HG03135 (cell line): ENCODE measurements at regions not wholly inside any gene's neighbourhood (a gene's known extent, or its start where the extent isn't known, plus 50 kb on each side); places are given as distances from the start of the nearest gene placed in this dataset.
A peak's percentile ranks its signal among the peaks of the same experiment; 100 is the strongest.
"Not testable (repeated sequence)": the region's sequence is repeated elsewhere in the genome, so short reads cannot be mapped to it uniquely, and the experiment has no call there.

Experiments
- ATAC-seq: cut with Tn5 transposase; IDR thresholded peaks from one replicate; pipeline ENCODE4 v1.9.1; 2021; ENCODE audit warnings: mild to moderate bottlenecking, moderate library complexity; ENCODE audit not compliant: unreplicated experiment

DNA sequence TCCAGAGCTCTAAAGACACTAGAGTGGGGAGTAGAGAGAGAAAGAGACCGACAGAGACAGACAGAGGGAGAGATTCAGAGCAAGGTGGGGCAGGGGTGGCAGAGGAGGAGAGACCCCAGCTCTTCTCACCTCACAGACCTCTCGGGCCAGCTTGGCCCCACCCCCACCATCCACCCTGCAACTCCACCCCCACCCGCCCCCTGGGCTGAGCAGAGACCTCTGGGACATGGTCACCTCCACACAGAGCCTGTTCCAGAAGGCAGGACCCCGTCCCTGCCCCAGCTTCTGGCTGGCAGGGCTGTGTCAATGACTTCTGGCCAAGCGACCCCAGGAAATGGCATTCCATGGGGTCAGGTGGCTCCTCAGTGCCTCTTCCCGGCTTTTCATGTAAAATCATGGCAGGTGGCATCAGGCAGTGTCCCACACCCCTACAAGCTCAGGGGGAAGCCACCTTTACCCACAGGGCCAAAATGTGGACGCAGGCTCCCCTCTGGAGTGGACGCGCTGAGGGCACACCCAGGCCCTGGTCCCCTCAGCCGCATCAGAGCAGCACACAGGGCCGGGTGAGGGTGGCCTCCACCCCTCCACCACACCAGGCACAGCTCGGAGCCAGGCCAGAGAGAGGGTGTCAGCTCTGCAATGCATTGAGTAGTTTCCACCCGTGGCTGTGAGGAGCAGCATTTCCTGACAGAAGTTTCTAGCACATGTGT, 131.2 kb upstream of the LPCAT1 start:
- ATAC-seq, result no peak

- peak; percentile 94 for ATAC-seq
Observed at GRCh38 chr5:1653698-1654651, 130.2 kb upstream of the LPCAT1 start.

- ATAC-seq, result peak; percentile 36
Observed at GRCh38 chr5:1652873-1653697, 129.3 kb upstream of the LPCAT1 start.

DNA sequence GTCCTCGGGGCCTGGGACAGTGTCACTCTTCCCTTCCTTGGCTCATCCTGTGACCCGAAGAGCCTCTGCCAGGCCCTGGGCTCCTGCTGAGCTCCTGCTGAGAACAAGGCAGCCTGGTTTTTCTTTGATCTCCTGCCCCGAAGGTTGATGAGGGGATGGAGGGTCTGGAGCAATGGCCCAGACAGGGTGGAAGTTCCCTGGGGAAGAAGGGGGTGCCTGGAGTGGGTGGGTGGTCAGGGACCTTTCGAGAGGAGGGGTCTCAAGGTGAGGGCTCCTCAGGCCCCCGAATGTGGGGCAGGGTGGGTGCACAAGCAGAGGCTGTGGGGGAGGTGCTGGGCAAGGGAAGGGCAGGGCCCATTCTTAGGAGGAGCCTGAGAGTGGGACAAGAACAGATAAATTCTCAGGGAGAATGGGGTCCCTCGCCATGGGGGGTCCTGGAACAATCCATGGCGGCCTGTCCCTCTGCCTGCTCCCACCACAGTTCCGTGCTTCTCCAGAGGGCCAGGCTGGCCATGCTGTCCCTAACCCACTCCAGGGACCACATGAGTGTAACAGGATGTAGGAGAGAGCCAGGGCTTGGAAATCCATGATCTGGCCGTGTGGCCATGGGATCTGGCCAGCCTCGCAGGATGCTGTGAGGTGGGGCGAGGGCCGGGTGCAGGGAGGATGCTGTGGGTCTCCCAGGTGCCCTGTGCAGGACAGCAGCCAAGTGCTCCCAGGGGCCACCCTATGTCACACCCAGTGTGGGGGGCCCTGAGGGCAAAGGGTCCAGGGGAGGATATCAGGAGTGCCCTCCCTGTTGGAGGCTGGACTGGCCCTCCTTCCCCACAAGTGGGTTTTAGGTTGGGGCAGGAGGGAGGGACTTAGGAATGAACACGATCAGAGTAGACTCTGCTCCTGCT, 128.5 kb upstream of the LPCAT1 start:
- no peak for ATAC-seq

DNA sequence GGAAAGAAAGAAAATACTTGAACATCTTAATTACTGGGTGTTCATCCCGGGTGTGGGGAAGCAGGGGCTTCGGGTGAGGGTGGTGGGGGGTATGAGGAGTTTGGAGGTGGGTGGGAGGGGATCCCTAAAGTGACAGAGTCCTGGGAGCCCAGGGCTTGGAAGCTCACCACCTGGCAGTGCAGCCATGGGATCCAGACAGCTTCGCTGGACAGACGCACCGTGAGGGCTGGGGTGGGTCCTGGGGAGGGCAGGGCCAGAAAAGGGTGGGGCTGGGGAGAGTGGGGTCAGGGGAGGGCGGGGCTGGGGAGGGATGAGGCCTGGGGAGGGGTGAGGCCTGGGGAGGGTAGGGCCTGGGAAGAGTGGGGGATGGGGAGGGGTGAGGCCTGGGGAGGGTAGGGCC, 127.5 kb upstream of the LPCAT1 start:
- no peak for ATAC-seq

DNA sequence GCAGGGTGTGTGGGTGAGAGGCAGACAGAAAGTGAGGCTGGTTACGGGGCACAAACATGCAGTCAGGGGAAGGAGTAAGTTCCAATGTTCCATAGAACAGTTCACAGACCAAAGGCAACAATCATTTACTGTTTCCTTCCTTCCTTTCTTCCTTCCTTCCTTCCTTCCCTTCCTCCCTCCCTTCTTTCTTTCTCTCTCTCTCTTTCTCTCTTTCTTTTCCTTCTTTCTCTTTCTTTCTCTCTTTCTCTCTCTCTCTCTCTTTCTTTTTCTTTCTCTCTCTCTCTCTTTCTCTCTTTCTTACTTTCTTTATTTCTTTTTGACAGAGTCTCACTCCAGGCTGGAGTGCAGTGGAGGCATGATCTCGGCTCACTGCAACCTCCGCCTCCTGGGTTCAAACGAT, 125.8 kb upstream of the LPCAT1 start:
- ATAC-seq, result no peak

- no peak for ATAC-seq
Observed at GRCh38 chr5:1648806-1649205, 125.0 kb upstream of the LPCAT1 start.

DNA sequence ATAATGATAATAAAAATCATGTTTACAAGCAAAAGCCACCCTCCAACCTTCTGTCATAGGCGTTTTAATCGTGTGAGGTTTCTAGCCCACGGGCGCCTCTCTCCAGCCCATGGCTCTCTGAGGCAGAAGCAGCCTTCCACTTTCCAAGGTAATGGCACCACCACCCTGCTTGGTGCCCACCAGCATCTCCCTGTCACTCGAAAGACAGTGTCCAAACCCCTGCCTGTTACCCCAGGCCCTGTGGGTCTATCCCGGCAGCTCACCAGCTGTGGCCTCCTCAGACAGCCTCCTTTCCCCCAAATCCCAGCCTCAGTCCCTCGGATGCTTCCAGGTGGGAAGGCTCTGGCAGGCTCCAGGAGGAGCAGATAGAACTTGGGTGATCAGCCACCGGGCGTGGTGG, 123.8 kb upstream of the LPCAT1 start:
- no peak for ATAC-seq

DNA sequence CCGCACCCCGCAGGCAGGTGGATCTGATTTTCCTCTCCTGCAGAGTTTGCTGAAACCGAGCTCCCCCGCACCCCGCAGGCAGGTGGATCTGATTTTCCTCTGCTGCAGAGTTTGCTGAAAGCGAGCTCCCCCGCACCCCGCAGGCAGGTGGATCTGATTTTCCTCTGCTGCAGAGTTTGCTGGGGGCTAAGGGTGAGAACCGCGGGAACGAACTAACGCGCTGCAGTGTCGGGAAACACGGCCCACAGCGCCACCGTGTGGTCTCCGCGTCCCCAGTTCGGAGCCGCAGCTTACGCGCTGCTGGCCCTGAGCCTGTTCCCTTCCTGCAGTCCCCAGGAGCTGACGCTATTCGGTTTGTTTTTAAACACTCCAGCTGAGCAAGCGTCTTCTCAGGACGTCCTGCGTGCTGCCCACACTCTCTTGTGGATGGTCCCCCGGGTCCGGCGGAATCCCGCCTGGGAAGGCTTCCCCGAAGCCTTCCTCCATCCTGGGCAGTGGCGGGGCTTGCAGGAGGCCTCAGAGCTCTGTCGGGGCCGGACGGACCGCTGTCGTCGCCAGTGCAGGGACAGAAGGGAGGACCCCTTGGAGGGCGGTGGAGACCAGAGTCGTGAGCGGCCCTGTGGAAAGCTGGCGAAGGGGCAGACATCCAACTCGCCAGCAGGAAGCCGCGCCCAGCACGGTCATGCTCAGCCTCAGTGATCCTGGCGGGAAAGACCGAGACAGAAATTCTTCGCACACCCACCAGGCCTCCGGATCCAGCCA, 121.2 kb upstream of the LPCAT1 start:
- peak; percentile 75 for ATAC-seq

DNA sequence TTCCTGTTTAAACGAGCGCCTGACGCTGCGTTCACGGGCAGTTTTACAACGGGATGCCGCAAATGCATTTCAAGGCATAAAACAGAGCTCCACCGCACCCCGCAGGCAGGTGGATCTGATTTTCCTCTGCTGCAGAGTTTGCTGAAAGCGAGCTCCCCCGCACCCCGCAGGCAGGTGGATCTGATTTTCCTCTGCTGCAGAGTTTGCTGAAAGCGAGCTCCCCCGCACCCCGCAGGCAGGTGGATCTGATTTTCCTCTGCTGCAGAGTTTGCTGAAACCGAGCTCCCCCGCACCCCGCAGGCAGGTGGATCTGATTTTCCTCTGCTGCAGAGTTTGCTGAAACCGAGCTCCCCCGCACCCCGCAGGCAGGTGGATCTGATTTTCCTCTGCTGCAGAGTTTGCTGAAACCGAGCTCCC, 120.6 kb upstream of the LPCAT1 start:
- ATAC-seq, result not testable (repeated sequence)

DNA sequence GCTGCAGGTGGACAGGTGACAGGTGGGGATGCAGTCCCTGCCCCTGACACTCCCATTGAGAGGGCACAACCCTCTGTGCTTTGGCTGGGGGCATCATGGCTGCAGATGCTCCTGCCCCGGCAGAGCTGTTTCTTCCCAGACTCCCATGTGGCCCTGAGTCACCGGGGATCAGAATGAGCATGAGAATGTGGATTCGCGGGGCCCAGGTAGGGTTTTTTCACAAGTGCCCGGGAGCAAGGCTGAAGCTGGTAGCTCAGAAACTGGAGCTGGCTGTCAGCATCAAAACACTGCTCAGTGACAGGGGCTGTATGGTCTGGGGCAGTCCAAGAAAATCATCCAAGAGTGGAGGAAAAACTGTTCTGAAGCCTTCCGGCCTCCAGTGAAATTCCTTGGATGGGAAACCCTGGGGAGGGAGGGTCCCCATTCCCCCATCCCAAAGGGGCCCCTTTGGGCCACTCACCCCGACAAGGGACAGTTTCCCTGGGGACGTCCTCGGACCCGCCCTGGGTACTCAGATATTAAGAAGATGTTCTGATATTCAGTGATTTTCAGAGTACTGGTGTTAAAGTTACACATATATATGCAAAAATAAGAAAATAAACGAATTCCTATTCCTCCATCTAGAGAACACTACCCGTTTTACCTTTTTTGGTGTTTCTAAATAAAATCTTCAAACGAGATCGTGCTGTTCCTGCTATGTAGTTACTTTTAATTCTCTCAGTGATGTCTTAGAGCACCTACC, 120.1 kb upstream of the LPCAT1 start:
- no peak for ATAC-seq

- no peak for ATAC-seq
Observed at GRCh38 chr5:1642621-1643061, 118.9 kb upstream of the LPCAT1 start.

DNA sequence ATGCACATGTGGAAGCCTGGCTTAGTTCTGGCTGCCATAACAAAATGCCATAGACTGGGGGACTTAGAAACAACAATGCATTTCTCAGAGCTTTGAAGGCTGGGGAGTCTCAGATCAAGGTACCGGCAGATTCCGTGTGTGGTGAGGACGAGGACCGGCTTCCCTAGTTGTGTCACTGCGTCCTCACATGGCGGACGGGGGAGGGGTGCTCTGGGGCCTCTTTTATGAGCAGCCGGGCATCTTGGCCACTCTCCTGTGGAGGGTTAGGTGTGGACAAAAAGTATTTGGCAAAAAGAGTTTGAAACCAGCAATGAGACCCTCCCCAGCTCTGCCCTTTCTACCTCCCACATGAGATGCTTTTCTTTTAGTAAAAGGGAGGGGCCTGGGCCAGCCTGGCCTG, 118.5 kb upstream of the LPCAT1 start:
- no peak for ATAC-seq

GRCh38 chr5:1641560-1642166, 117.9 kb upstream of the LPCAT1 start:
- ATAC-seq, result peak; percentile 74

DNA sequence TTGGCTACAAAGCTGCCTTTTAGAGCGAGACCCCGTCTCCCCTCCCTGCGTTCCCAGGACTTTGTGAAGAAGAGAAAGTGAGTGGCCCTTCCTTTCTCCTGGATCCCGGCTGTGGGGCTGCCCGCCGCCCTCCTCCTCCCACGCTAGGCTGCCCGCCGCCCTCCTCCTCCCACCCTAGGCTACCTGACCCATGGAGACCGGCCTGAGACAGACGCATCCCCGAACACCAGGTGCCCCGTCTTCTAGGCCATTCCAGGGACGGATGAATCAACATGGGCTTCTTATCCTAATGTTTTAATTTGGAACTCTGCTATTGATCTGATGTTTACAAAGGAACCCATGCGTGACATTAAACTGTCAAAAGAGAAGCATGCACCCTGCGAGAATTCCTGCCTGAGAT, 117.3 kb upstream of the LPCAT1 start:
- no peak for ATAC-seq

DNA sequence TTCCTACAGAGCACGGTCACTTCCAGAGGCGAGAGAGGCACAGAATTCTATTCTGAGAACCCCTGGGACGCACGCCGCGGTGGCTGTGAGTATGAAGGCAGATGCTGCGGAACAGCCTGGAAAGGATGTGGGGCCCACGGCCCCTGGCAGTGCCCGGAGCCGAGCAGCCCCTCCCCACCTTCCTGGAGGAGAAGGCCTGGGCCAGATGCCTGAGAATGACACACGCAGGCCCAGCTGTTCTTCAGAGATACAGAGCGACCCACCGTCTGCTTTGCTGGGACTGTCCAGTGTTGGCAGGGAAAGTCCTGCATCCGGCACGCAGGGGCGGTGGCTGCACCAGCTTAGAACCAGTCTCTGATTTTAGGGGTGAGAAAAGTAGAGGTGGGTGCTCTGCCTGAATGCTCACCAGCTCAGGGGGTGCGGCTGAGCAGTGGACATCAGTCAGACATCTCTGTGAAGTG, 116.7 kb upstream of the LPCAT1 start:
- no peak for ATAC-seq

DNA sequence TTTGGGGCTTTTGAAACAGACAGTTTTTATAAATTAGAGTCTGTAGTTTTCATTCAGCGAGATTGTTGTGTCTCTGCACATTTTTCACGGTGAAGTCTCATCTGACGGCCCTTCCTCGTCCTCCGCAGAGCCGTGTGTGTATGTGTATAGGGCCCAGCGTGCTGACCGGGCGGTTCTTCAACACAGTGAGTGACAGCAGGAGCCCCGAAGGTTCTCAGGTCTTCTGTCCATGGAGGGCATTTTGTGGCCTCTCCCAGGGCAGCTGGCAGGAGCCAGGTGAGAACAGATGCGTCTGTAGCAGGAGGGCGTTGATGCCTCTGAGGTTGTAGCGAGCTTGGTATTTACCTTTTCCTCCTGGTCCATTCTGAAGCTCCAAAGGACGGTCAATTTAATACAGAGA, 116.0 kb upstream of the LPCAT1 start:
- no peak for ATAC-seq
